IMR-90 (cell line): ENCODE measurements at regions not wholly inside any gene's neighbourhood (a gene's known extent, or its start where the extent isn't known, plus 50 kb on each side); places are given as distances from the start of the nearest gene placed in this dataset.

Experiments
- ATAC-seq: fragments of 200-7000 bp; cut with Tn5 transposase; 2 replicates; pipeline ENCODE4 v1.9.1; 2020; ENCODE audit warnings: low read depth, mild to moderate bottlenecking, moderate library complexity
- BruUV-seq: library from RNA; stranded (reverse); fragments of 400-500 nt; replicated peaks from 2 replicates; lab custom pipeline; 2021; lab: Mats Ljungman, UMichigan
- CTCF ChIA-PET: fragments of 300-600 bp; formaldehyde crosslinking; extraction: SDS; loops from one replicate; lab custom pipeline; 2021; ENCODE audit warnings: antibody characterized with exemption; lab: Yijun Ruan, JAX
- POLR2A ChIA-PET: fragments of 300-600 bp; sonication (Branson Sonifier 250); formaldehyde crosslinking; loops from one replicate; lab custom pipeline; 2022; ENCODE audit warnings: antibody characterized with exemption; ENCODE audit not compliant: unreplicated experiment; lab: Charles Lee
- DNase-seq: peaks from one replicate; pipeline ENCODE4 v3.0.0; 2013
- H2AFZ ChIP-seq: replicated peaks from 2 replicates; pipeline ENCODE3; 2013; ENCODE audit warnings: low read length, mild to moderate bottlenecking; ENCODE audit not compliant: poor library complexity
- H2AK5ac ChIP-seq: 2 replicates; pipeline ENCODE4 v1.6.1; 2013; ENCODE audit warnings: low read depth, low read length, inconsistent platforms
- H2AK9ac ChIP-seq: replicated peaks from 2 replicates; pipeline ENCODE3; 2013; ENCODE audit warnings: mild to moderate bottlenecking, low read depth, low read length, moderate library complexity; ENCODE audit not compliant: poor library complexity
- H2BK120ac ChIP-seq: 2 replicates; pipeline ENCODE4 v1.6.1; 2013; ENCODE audit warnings: low read depth, low read length, inconsistent platforms
- H2BK15ac ChIP-seq: 3 replicates; pipeline ENCODE4 v1.6.1; 2013; ENCODE audit warnings: low read depth, low read length, inconsistent platforms
- H2BK20ac ChIP-seq: 2 replicates; pipeline ENCODE4 v1.6.1; 2013; ENCODE audit warnings: low read depth, mild to moderate bottlenecking, inconsistent platforms, low read length, moderate library complexity
- H2BK5ac ChIP-seq: 2 replicates; pipeline ENCODE4 v1.6.1; 2013; ENCODE audit warnings: mild to moderate bottlenecking, low read depth, low read length, inconsistent platforms; ENCODE audit not compliant: poor library complexity, severe bottlenecking
- H3K14ac ChIP-seq: replicated peaks from 2 replicates; pipeline ENCODE4 v1.6.1; 2013; ENCODE audit warnings: low read depth, low read length, inconsistent platforms
- H3K18ac ChIP-seq: 2 replicates; pipeline ENCODE4 v1.6.1; 2013; ENCODE audit warnings: low read depth, low read length, control low read depth
- H3K23ac ChIP-seq: 2 replicates; pipeline ENCODE4 v1.6.1; 2013; ENCODE audit warnings: low read depth, low read length, inconsistent platforms
- H3K27ac ChIP-seq: 2 replicates; pipeline ENCODE4 v1.5.1; 2013; ENCODE audit warnings: mild to moderate bottlenecking, control low read depth, low read length; ENCODE audit not compliant: insufficient read depth
- H3K27me3 ChIP-seq: 2 replicates; pipeline ENCODE4 v1.6.1; 2013; ENCODE audit warnings: low read length; ENCODE audit not compliant: control insufficient read depth, insufficient read depth
- H3K36me3 ChIP-seq: 2 replicates; pipeline ENCODE4 v1.6.1; 2013; ENCODE audit warnings: low read length, mixed read lengths; ENCODE audit not compliant: control insufficient read depth, insufficient read depth
- H3K4ac ChIP-seq: 2 replicates; pipeline ENCODE4 v1.6.1; 2013; ENCODE audit warnings: low read depth, low read length, inconsistent platforms
- H3K4me1 ChIP-seq: 2 replicates; pipeline ENCODE4 v1.6.1; 2013; ENCODE audit warnings: low read length, mixed read lengths; ENCODE audit not compliant: control insufficient read depth, insufficient read depth
- H3K4me2 ChIP-seq: 2 replicates; pipeline ENCODE4 v1.6.1; 2013; ENCODE audit warnings: low read depth, mild to moderate bottlenecking, control low read depth, low read length, moderate library complexity
- H3K4me3 ChIP-seq: 2 replicates; pipeline ENCODE4 v1.5.1; 2013; ENCODE audit warnings: low read depth, mild to moderate bottlenecking, control low read depth, low read length, moderate library complexity; ENCODE audit not compliant: insufficient read depth
- H3K56ac ChIP-seq: 2 replicates; pipeline ENCODE4 v1.6.1; 2013; ENCODE audit warnings: low read length, inconsistent platforms; ENCODE audit not compliant: insufficient read depth; ENCODE audit errors: extremely low read depth
- H3K79me1 ChIP-seq, 2 experiments: 2 replicates each; pipeline ENCODE4 v1.6.1; 2013; ENCODE audit warnings: low read length in 2 of 2, inconsistent platforms in 1 of 2, low read depth in 1 of 2
- H3K9ac ChIP-seq: 2 replicates; pipeline ENCODE4 v1.6.1; 2013; ENCODE audit warnings: low read depth, low read length, control low read depth
- H3K9me1 ChIP-seq: 2 replicates; pipeline ENCODE4 v1.6.1; 2013; ENCODE audit warnings: low read length, inconsistent platforms; ENCODE audit not compliant: insufficient read depth
- H3K9me3 ChIP-seq: 2 replicates; pipeline ENCODE4 v1.6.1; 2013; ENCODE audit warnings: low read length; ENCODE audit not compliant: control insufficient read depth, insufficient read depth
- H4K20me1 ChIP-seq: 2 replicates; pipeline ENCODE4 v1.6.1; 2013; ENCODE audit warnings: low read length, inconsistent platforms; ENCODE audit not compliant: insufficient read depth
- H4K5ac ChIP-seq: 2 replicates; pipeline ENCODE4 v1.6.1; 2013; ENCODE audit warnings: mild to moderate bottlenecking, low read depth, low read length, control low read depth
- H4K8ac ChIP-seq, 2 experiments: 2 replicates each; pipeline ENCODE4 v1.6.1; 2013; ENCODE audit warnings: low read depth in 2 of 2, low read length in 2 of 2, control low read depth in 1 of 2, inconsistent platforms in 1 of 2
- H4K91ac ChIP-seq: 2 replicates; pipeline ENCODE4 v1.6.1; 2013; ENCODE audit warnings: low read depth, low read length, inconsistent platforms; ENCODE audit not compliant: insufficient read depth
- BHLHE40 ChIP-seq: fragments of 150-350 bp; IDR thresholded peaks from 2 replicates; pipeline ENCODE4 v1.6.1; 2016; ENCODE audit warnings: mild to moderate bottlenecking, low read depth, low read length
- CEBPB ChIP-seq: IDR thresholded peaks from 2 replicates; pipeline ENCODE4 v1.6.1; 2012; ENCODE audit warnings: low read depth, low read length, improper control_type of control experiment
- CHD1 ChIP-seq: IDR thresholded peaks from 2 replicates; pipeline ENCODE4 v1.6.1; 2012; ENCODE audit warnings: low read depth, low read length, improper control_type of control experiment
- CTCF ChIP-seq: conservative IDR thresholded peaks from 2 replicates; pipeline ENCODE4 v1.5.1; 2012; ENCODE audit warnings: mild to moderate bottlenecking, low read depth, low read length, improper control_type of control experiment
- FOS ChIP-seq: fragments of 150-350 bp; IDR thresholded peaks from 2 replicates; pipeline ENCODE4 v1.6.1; 2016; ENCODE audit warnings: low read depth, low read length
- MAZ ChIP-seq: IDR thresholded peaks from 2 replicates; pipeline ENCODE4 v1.6.1; 2012; ENCODE audit warnings: low read depth, mild to moderate bottlenecking, low read length, improper control_type of control experiment, moderate library complexity, borderline replicate concordance
- MXI1 ChIP-seq: IDR thresholded peaks from 2 replicates; pipeline ENCODE4 v1.6.1; 2012; ENCODE audit warnings: low read depth, mild to moderate bottlenecking, low read length, moderate library complexity, borderline replicate concordance
- NFE2L2 ChIP-seq: fragments of 150-350 bp; IDR thresholded peaks from 2 replicates; pipeline ENCODE4 v1.6.1; 2016; ENCODE audit warnings: low read depth, mild to moderate bottlenecking, low read length
- POLR2A ChIP-seq: IDR thresholded peaks from 2 replicates; pipeline ENCODE4 v1.6.1; 2012; ENCODE audit warnings: mild to moderate bottlenecking, low read depth, low read length
- RAD21 ChIP-seq: IDR thresholded peaks from 2 replicates; pipeline ENCODE4 v1.6.1; 2012; ENCODE audit warnings: low read length, improper control_type of control experiment
- RCOR1 ChIP-seq: IDR thresholded peaks from 2 replicates; pipeline ENCODE4 v1.6.1; 2012; ENCODE audit warnings: mild to moderate bottlenecking, low read length, improper control_type of control experiment; ENCODE audit not compliant: insufficient replicate concordance
- WGBS, 2 experiments: methylation state at CpG; one replicate each; pipeline versions ENCODE4 v1.1.5 to v1.1.7; 2013; ENCODE audit warnings: missing lambda C conversion rate in 2 of 2; ENCODE audit not compliant: insufficient read length in 1 of 2; ENCODE audit errors: extremely low coverage in 2 of 2; 5-methylcytosine and 5-hydroxymethylcytosine counted together
- dilution Hi-C: fragments of 300-500 bp; cut with HindIII; formaldehyde crosslinking; loops from one replicate; pipeline ENCODE4 v1.14.3; 2018; ENCODE audit warnings: low sequenced_read_pairs; ENCODE audit not compliant: unreplicated experiment
- in situ Hi-C: fragments of 300-500 bp; cut with MboI; formaldehyde crosslinking; loops from 3 replicates; pipeline ENCODE4 v1.14.3; 2019; ENCODE audit warnings: low sequenced_read_pairs, inconsistent platforms, mixed read lengths
- intact Hi-C: fragments of 100-400 bp; cut with micrococcal nuclease; formaldehyde crosslinking; loops from 2 replicates; pipeline ENCODE4 v1.10.0; 2022
- TF ChIP-seq, protein P1 (sequence below): fragments of 150-350 bp; IDR thresholded peaks from 2 replicates; pipeline ENCODE4 v1.6.1; 2017; ENCODE audit warnings: mild to moderate bottlenecking, antibody characterized with exemption, low read length, low read depth

DNA sequence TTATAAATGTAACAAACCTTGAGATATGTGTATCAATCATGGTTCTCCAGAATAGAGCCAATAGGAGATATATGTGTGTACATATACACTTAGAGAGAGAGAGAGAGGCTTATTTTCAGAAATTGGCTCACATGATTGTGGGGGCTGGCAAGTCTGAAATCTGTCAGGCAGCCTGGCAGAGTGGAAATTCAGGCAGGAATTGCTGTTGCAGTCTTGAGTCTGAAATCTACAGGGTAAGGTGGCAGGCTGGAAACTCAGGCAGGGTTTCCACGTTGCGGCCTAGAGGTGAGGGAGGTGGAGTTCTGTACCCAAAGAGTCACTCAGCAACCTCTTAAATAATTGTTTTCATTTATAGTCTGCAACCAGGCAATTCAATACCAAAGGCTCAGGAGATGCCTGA is 218.4 kb downstream of the B3GLCT start:
- no peak overlapping the region for H4K91ac ChIP-seq
- dilution Hi-C loops, result no loop called here
- POLR2A ChIA-PET, result no interaction called here
- H3K36me3 ChIP-seq, result no peaks in the 10 kb centered on the region
- no peak overlapping the region for H4K5ac ChIP-seq
- H3K27ac ChIP-seq, result no peak overlapping the region
- no peaks in the 10 kb centered on the region for H3K9me1 ChIP-seq
- H3K9me3 ChIP-seq, result no peaks in the 10 kb centered on the region
- DNase-seq, result no peak
- BruUV-seq, result no TSS peak
- no peak overlapping the region for H2AK5ac ChIP-seq
- H3K23ac ChIP-seq, result no peak overlapping the region
- H2AFZ ChIP-seq, result no peak overlapping the region
- no peak overlapping the region for H3K4me2 ChIP-seq
- no CpG with 5 or more reads among the region's 2 CpGs for WGBS, 2 experiments
- no peak overlapping the region for H3K18ac ChIP-seq
- H2AK9ac ChIP-seq, result no peak overlapping the region
- H3K14ac ChIP-seq, result no peak overlapping the region
- in situ Hi-C loops, result no loop called here
- no peak overlapping the region for H3K9ac ChIP-seq
- H3K4ac ChIP-seq, result no peak overlapping the region
- no peak overlapping the region for H2BK15ac ChIP-seq
- H3K56ac ChIP-seq, result no peak overlapping the region
- TF ChIP-seq MAZ (no peak), MXI1 (no peak), CEBPB (no peak), NFE2L2 (no peak), POLR2A (no peak), CTCF (no peak), RAD21 (no peak), BHLHE40 (no peak), CHD1 (no peak), RCOR1 (no peak), FOS (no peak)
- TF ChIP-seq, protein P1, sequence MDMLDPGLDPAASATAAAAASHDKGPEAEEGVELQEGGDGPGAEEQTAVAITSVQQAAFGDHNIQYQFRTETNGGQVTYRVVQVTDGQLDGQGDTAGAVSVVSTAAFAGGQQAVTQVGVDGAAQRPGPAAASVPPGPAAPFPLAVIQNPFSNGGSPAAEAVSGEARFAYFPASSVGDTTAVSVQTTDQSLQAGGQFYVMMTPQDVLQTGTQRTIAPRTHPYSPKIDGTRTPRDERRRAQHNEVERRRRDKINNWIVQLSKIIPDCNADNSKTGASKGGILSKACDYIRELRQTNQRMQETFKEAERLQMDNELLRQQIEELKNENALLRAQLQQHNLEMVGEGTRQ, result no peak
- ATAC-seq, result no peak
- CTCF ChIA-PET, result no interaction called here
- H4K20me1 ChIP-seq, result no peaks in the 10 kb centered on the region
- no peak overlapping the region for H2BK5ac ChIP-seq
- H3K79me1 ChIP-seq, result no peaks in the 10 kb centered on the region
- H3K4me3 ChIP-seq, result no peak overlapping the region
- H3K4me1 ChIP-seq, result no peaks in the 10 kb centered on the region
- intact Hi-C loops, result no loop called here
- peaks cover 15% of the 10 kb centered on the region for H3K27me3 ChIP-seq
- no peak overlapping the region for H4K8ac ChIP-seq
- no peak overlapping the region for H2BK20ac ChIP-seq
- H2BK120ac ChIP-seq, result no peak overlapping the region
